GM06990 (cell line): ENCODE measurements at regions not wholly inside any gene's neighbourhood (a gene's known extent, or its start where the extent isn't known, plus 50 kb on each side); places are given as distances from the start of the nearest gene placed in this dataset.

ENCODE experiments used
- DNase-seq: peaks from one replicate; pipeline ENCODE4 v3.0.0-alpha.2; 2011; ENCODE audit not compliant: insufficient read length; ENCODE audit errors: extremely low read depth
- H3K27me3 ChIP-seq: replicated peaks from 2 replicates; pipeline ENCODE4 v1.6.0; 2011; ENCODE audit warnings: low read length; ENCODE audit not compliant: control insufficient read depth, insufficient read depth
- H3K36me3 ChIP-seq: 2 replicates; pipeline ENCODE4 v1.5.1; 2011; ENCODE audit warnings: low read length; ENCODE audit not compliant: control insufficient read depth, insufficient read depth
- H3K4me3 ChIP-seq: replicated peaks from 2 replicates; pipeline ENCODE4 v1.5.1; 2011; ENCODE audit warnings: low read depth, mild to moderate bottlenecking, control low read depth, low read length
- CTCF ChIP-seq: IDR thresholded peaks from 2 replicates; pipeline ENCODE4 v1.5.1; 2011; ENCODE audit warnings: low read length, control low read depth, mild to moderate bottlenecking, inconsistent platforms; ENCODE audit not compliant: insufficient read depth, poor library complexity, severe bottlenecking

- DNase-seq = no peak
Observed at GRCh38 chr5:125277494-125278154, 531.2 kb upstream of the ZNF608 start.

DNA sequence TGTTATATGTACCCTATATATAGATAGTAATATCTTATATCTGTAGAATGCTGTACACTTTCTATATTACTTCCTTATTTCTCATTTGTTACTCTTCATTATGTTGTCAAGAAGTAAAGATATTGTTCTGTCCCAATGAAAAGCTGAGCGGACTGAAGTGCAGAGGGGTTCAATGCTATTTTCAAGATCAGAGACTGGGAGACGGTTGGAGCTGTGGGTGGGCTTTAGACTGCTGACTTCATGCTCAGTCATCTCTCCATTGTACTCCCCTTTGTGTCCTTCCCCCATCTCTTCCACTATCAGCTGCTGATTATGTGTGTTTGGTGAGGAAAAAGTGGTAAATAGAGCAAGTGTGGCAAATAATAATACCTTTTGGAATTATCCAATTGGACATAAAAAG, 532.3 kb upstream of the ZNF608 start:
- no peak for TF ChIP-seq CTCF
- Histone ChIP-seq H3K27me3 (no peaks in the 10 kb centered on the region), H3K36me3 (no peaks in the 10 kb centered on the region), H3K4me3 (no peak overlapping the region)
- DNase-seq = no peak

More at GRCh38 chr5:125277494-125278154, 531.2 kb upstream of the ZNF608 start:
- no peak for TF ChIP-seq CTCF
- Histone ChIP-seq H3K27me3 (no peaks in the 10 kb centered on the region), H3K4me3 (no peak overlapping the region), H3K36me3 (no peaks in the 10 kb centered on the region)

DNA sequence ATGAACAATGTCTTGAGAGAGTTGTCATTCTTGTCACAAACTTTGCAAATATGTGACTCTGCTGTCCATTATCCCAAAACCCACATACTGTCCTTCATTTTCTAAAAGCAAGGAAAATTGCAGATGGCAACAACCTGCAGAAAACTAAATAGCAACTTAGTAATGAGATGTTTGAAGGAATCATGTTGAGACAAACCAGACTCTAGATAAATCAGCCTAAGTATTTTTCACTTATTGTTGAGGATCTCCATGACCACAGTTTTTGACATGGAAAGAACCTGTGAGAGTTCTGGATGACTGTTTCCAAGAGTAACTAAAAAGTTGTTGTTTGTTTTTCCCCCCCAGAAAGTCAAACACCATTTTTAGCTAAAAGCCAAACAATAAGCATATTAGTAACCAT, 535.2 kb upstream of the ZNF608 start:
- no peak for TF ChIP-seq CTCF
- DNase-seq = no peak

GRCh38 chr5:125283372-125283771, 536.9 kb upstream of the ZNF608 start:
- H3K4me3 ChIP-seq = no peak overlapping the region

More for the DNA sequence above, 535.2 kb upstream of the ZNF608 start:
- Histone ChIP-seq H3K27me3 (no peaks in the 10 kb centered on the region), H3K4me3 (no peak overlapping the region), H3K36me3 (no peaks in the 10 kb centered on the region)

DNA sequence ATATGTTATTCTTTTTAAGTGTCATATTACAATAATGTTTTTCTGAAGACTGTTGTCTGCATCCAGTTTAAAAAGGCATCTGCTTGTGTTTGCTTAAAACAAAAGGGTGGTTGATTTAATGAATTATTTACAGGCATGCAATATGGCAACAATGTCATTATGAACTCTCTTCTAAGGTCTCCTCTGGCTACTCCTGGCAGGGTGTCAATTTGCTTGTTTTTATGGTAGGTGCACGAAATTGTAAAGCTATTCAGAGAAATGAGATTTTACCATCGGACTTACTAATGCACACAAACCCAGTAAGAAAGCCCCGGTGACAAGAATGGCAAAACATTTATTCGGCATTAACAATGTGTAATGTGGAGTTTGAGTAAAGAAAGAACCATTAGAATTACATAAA, 539.8 kb upstream of the ZNF608 start:
- no peaks in the 10 kb centered on the region for H3K27me3 ChIP-seq
- no peaks in the 10 kb centered on the region for H3K36me3 ChIP-seq
- no peak for DNase-seq
- no peak for TF ChIP-seq CTCF
- no peak overlapping the region for H3K4me3 ChIP-seq

More at GRCh38 chr5:125283372-125283771, 536.9 kb upstream of the ZNF608 start:
- Histone ChIP-seq H3K36me3 (no peaks in the 10 kb centered on the region), H3K27me3 (no peaks in the 10 kb centered on the region)
- DNase-seq = no peak
- no peak for TF ChIP-seq CTCF

DNA sequence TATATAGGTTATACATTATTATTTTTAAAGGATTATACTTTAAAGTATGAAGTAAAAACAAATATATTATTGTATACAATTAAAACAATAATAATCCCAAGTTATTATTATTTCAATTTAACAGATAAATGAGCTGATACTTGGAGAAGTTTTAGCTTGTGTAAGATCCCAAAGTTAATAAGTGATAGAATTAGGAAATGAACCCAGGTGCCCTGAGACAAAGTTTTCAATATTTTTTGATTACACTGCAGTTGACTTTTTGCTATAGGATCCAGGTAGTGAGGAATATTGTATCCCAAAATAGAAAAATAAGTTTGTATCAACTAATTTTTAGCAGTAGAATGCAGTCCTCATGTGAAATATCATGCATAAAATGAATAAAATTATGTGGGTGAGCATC, 543.2 kb upstream of the ZNF608 start:
- TF ChIP-seq CTCF = no peak
- Histone ChIP-seq H3K36me3 (no peaks in the 10 kb centered on the region), H3K4me3 (no peak overlapping the region), H3K27me3 (no peaks in the 10 kb centered on the region)
- DNase-seq = no peak
